Trophoblast cell (in vitro differentiated cells and primary cell): ENCODE measurements at regions not wholly inside any gene's neighbourhood (a gene's known extent, or its start where the extent isn't known, plus 50 kb on each side); places are given as distances from the start of the nearest gene placed in this dataset.

Experiments used
- DNase-seq, 2 donors: peaks; one replicate each; pipeline ENCODE4 v3.0.0-alpha.2; 2016
- H2AFZ ChIP-seq: 2 replicates; pipeline ENCODE4 v1.6.1; 2013; ENCODE audit warnings: low read length, moderate library complexity, mild to moderate bottlenecking; ENCODE audit not compliant: insufficient read depth, poor library complexity
- H2AK5ac ChIP-seq: 2 replicates; pipeline ENCODE4 v1.6.1; 2013; ENCODE audit warnings: mild to moderate bottlenecking, low read length
- H2BK120ac ChIP-seq: 2 replicates; pipeline ENCODE4 v1.6.1; 2013; ENCODE audit warnings: low read length, mild to moderate bottlenecking, moderate library complexity; ENCODE audit not compliant: insufficient read depth, poor library complexity
- H2BK12ac ChIP-seq: 2 replicates; pipeline ENCODE4 v1.6.1; 2013; ENCODE audit warnings: mild to moderate bottlenecking, low read length, moderate library complexity
- H2BK5ac ChIP-seq: 2 replicates; pipeline ENCODE4 v1.6.1; 2013; ENCODE audit warnings: low read length, low read depth, moderate library complexity, mild to moderate bottlenecking; ENCODE audit not compliant: poor library complexity
- H3K14ac ChIP-seq: 2 replicates; pipeline ENCODE4 v1.6.1; 2013; ENCODE audit warnings: mild to moderate bottlenecking, low read length
- H3K18ac ChIP-seq: 2 replicates; pipeline ENCODE4 v1.6.1; 2013; ENCODE audit warnings: mild to moderate bottlenecking, low read length
- H3K23ac ChIP-seq: 2 replicates; pipeline ENCODE4 v1.6.1; 2013; ENCODE audit warnings: low read length
- H3K27ac ChIP-seq: 2 replicates; pipeline ENCODE4 v1.5.1; 2013; ENCODE audit warnings: low read depth, mild to moderate bottlenecking, inconsistent platforms, low read length, moderate library complexity
- H3K27me3 ChIP-seq: 2 replicates; pipeline ENCODE4 v1.6.1; 2013; ENCODE audit warnings: inconsistent platforms, mild to moderate bottlenecking, low read length, moderate library complexity; ENCODE audit not compliant: insufficient read depth
- H3K36me3 ChIP-seq, 2 experiments: 1 replicate in 1 of 2; 2 replicates in 1 of 2; pipeline ENCODE4 v1.6.1; 2013; ENCODE audit warnings: low read length in 2 of 2, mild to moderate bottlenecking in 2 of 2, moderate library complexity in 1 of 2; ENCODE audit not compliant: insufficient read depth in 2 of 2, control insufficient read depth in 1 of 2
- H3K4ac ChIP-seq: 2 replicates; pipeline ENCODE4 v1.6.1; 2013; ENCODE audit warnings: low read depth, mild to moderate bottlenecking, low read length, moderate library complexity
- H3K4me1 ChIP-seq, 2 experiments: 1 replicate in 1 of 2; 2 replicates in 1 of 2; pipeline ENCODE4 v1.6.1; 2013; ENCODE audit warnings: low read length in 2 of 2, mild to moderate bottlenecking in 2 of 2, moderate library complexity in 1 of 2; ENCODE audit not compliant: insufficient read depth in 2 of 2, control insufficient read depth in 1 of 2
- H3K4me2 ChIP-seq: 2 replicates; pipeline ENCODE4 v1.6.1; 2013; ENCODE audit warnings: inconsistent platforms, mild to moderate bottlenecking, low read length, moderate library complexity
- H3K4me3 ChIP-seq: 2 replicates; pipeline ENCODE4 v1.5.1; 2013; ENCODE audit warnings: mild to moderate bottlenecking, low read depth, low read length, inconsistent platforms
- H3K79me1 ChIP-seq: one replicate; pipeline ENCODE4 v1.6.1; 2013; ENCODE audit warnings: low read length
- H3K79me2 ChIP-seq: 2 replicates; pipeline ENCODE4 v1.6.1; 2013; ENCODE audit warnings: low read length, mild to moderate bottlenecking; ENCODE audit not compliant: control insufficient read depth, insufficient read depth, poor library complexity
- H3K9ac ChIP-seq: 2 replicates; pipeline ENCODE4 v1.6.1; 2013; ENCODE audit warnings: mild to moderate bottlenecking, low read length
- H3K9me3 ChIP-seq: 2 replicates; pipeline ENCODE4 v1.6.1; 2013; ENCODE audit warnings: low read depth, mild to moderate bottlenecking, control low read depth, inconsistent platforms, low read length; ENCODE audit not compliant: insufficient read depth
- H4K12ac ChIP-seq: 2 replicates; pipeline ENCODE4 v1.6.1; 2013; ENCODE audit warnings: low read depth, mild to moderate bottlenecking, low read length, moderate library complexity
- H4K8ac ChIP-seq: 2 replicates; pipeline ENCODE4 v1.6.1; 2013; ENCODE audit warnings: low read depth, mild to moderate bottlenecking, low read length, moderate library complexity
- H4K91ac ChIP-seq: one replicate; pipeline ENCODE4 v1.6.1; 2013; ENCODE audit warnings: low read depth, mild to moderate bottlenecking, low read length, moderate library complexity
- WGBS: extraction: QIAGEN DNeasy Blood & Tissue Kit; methylation state at CpG from one replicate; pipeline ENCODE4 v1.1.7; 2013; ENCODE audit warnings: missing lambda C conversion rate; ENCODE audit not compliant: insufficient read length, insufficient coverage; ENCODE audit errors: extremely low coverage; 5-methylcytosine and 5-hydroxymethylcytosine counted together

DNA sequence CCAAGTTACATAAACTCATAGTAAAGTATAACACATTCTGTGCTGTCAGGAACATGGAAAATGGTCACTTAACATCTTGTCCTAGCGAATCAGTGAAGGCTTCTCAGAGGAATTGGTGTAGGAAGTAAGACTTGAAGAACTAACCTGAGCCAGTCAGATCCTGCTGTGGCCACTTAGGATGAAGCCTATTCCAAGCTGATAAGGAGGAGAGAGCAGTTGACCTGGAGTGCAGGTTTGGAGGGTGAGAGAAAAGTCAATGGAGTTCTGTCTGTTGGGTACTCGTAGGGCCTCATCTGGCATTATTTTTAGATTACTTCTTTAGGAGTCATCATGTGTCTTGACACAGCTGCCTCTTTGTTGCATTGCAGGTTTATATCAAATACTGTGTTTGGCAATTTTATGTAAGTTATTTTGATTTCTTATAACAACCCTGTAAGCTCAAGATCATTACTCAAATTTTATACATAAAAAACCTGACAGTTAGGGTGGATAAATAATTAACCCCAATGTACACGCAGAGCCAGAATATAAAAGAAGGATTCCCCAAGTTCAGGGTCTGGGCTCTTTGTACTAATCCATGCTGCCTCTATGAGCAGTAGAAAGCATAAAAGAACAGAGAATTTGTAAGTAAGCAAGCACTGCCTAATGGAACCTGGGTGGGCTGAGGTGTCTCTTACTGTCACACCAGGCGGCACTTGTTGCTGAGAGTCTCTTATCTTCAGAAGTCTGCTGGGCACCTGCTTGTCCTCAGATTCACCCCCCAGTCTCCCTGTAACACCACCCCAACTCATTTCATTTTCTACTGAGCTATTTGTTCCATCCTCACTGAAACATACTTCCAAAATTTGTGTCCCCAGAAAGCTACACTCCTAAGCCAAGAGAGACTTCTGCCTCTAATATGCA lies 252.1 kb upstream of the NT5C1B start:
- Histone ChIP-seq H3K4me2 (no peak overlapping the region), H3K79me1 (no peaks in the 10 kb centered on the region), H4K12ac (no peak overlapping the region), H3K36me3 (no peaks in the 10 kb centered on the region), H4K91ac (no peak overlapping the region), H2BK12ac (no peak overlapping the region), H3K4me1 (peaks cover 0 to 3% of the 10 kb centered on the region in 2 experiments), H3K4me3 (no peak overlapping the region), H2AFZ (no peak overlapping the region), H3K79me2 (no peaks in the 10 kb centered on the region), H2BK120ac (no peak overlapping the region), H4K8ac (no peak overlapping the region), H3K4ac (no peak overlapping the region), H3K14ac (no peak overlapping the region), H3K9ac (no peak overlapping the region), H3K23ac (no peak overlapping the region), H3K18ac (no peak overlapping the region), H2BK5ac (no peak overlapping the region), H3K9me3 (no peaks in the 10 kb centered on the region), H3K27me3 (no peaks in the 10 kb centered on the region), H3K27ac (no peak overlapping the region), H2AK5ac (no peak overlapping the region)
- no peak for DNase-seq
- WGBS: no CpG with 5 or more reads among the region's 4 CpGs

- no peak overlapping the region for H4K12ac ChIP-seq
- no peak overlapping the region for H2AK5ac ChIP-seq
- H2BK120ac ChIP-seq: no peak overlapping the region
- H2BK12ac ChIP-seq: no peak overlapping the region
- no CpG with 5 or more reads among the region's 1 CpG for WGBS
- no peak overlapping the region for H4K91ac ChIP-seq
- H3K23ac ChIP-seq: no peak overlapping the region
- H2AFZ ChIP-seq: no peak overlapping the region
- no peak overlapping the region for H3K14ac ChIP-seq
- DNase-seq: no peak
- H3K9ac ChIP-seq: no peak overlapping the region
- no peak overlapping the region for H2BK5ac ChIP-seq
- no peaks in the 10 kb centered on the region for H3K79me2 ChIP-seq
- H3K27ac ChIP-seq: no peak overlapping the region
- no peaks in the 10 kb centered on the region for H3K79me1 ChIP-seq
- no peak overlapping the region for H3K4ac ChIP-seq
- no peak overlapping the region for H3K4me3 ChIP-seq
- peaks cover 1% of the 10 kb centered on the region for H3K9me3 ChIP-seq
- no peaks in the 10 kb centered on the region for H3K27me3 ChIP-seq
- H3K4me2 ChIP-seq: no peak overlapping the region
- no peak overlapping the region for H4K8ac ChIP-seq
- no peaks in the 10 kb centered on the region for H3K4me1 ChIP-seq
- no peaks in the 10 kb centered on the region for H3K36me3 ChIP-seq
- no peak overlapping the region for H3K18ac ChIP-seq
Observed at GRCh38 chr2:18837240-18837639, 247.9 kb upstream of the NT5C1B start.

- no peak overlapping the region for H2AK5ac ChIP-seq
- H2BK120ac ChIP-seq: no peak overlapping the region
- H3K4me3 ChIP-seq: no peak overlapping the region
- H3K36me3 ChIP-seq: no peaks in the 10 kb centered on the region
- H3K4me2 ChIP-seq: no peak overlapping the region
- peaks cover 2 to 4% of the 10 kb centered on the region in 2 experiments for H3K4me1 ChIP-seq
- H3K79me2 ChIP-seq: no peaks in the 10 kb centered on the region
- no peak overlapping the region for H3K27ac ChIP-seq
- H2BK5ac ChIP-seq: no peak overlapping the region
- no peak overlapping the region for H4K12ac ChIP-seq
- WGBS: no CpG with 5 or more reads among the region's 4 CpGs
- H4K91ac ChIP-seq: no peak overlapping the region
- H2BK12ac ChIP-seq: no peak overlapping the region
- H3K27me3 ChIP-seq: no peaks in the 10 kb centered on the region
- no peak overlapping the region for H3K18ac ChIP-seq
- no peak overlapping the region for H3K23ac ChIP-seq
- no peak overlapping the region for H2AFZ ChIP-seq
- H3K9ac ChIP-seq: no peak overlapping the region
- H3K79me1 ChIP-seq: no peaks in the 10 kb centered on the region
- H4K8ac ChIP-seq: no peak overlapping the region
- no peak overlapping the region for H3K14ac ChIP-seq
- peaks cover 1% of the 10 kb centered on the region for H3K9me3 ChIP-seq
- H3K4ac ChIP-seq: no peak overlapping the region
- DNase-seq: no peak
Observed at GRCh38 chr2:18836436-18836835, 247.1 kb upstream of the NT5C1B start.

DNA sequence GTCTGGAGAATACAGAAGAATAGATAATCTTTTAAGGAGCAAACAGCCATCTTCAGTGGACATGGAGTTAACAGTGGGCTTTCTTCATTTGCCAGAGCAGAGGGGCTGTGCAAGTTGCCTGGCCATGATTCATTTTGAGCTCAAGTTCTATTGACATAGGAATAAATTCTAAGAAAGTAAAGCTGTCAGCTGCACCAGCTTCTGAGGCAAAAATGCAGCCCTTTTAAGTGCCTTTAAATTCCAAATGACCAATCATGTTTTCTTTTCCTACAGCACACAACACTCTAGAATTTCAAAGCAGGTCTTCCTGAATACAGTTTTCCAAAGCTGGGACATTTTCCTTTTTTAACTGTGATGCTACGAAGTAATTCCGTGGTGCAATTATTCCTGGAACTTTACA lies 246.4 kb upstream of the NT5C1B start:
- H3K4me1 ChIP-seq: peaks cover 2 to 4% of the 10 kb centered on the region in 2 experiments
- H3K14ac ChIP-seq: no peak overlapping the region
- no peak overlapping the region for H3K23ac ChIP-seq
- H2BK12ac ChIP-seq: no peak overlapping the region
- H3K27ac ChIP-seq: no peak overlapping the region
- no CpG with 5 or more reads among the region's 2 CpGs for WGBS
- no peak overlapping the region for H3K18ac ChIP-seq
- H4K12ac ChIP-seq: no peak overlapping the region
- H4K8ac ChIP-seq: no peak overlapping the region
- no peak overlapping the region for H2BK5ac ChIP-seq
- H2BK120ac ChIP-seq: no peak overlapping the region
- no peaks in the 10 kb centered on the region for H3K79me2 ChIP-seq
- no peak overlapping the region for H2AK5ac ChIP-seq
- H3K79me1 ChIP-seq: no peaks in the 10 kb centered on the region
- H2AFZ ChIP-seq: no peak overlapping the region
- H3K4me2 ChIP-seq: no peak overlapping the region
- no peak overlapping the region for H3K9ac ChIP-seq
- H3K4ac ChIP-seq: no peak overlapping the region
- H3K36me3 ChIP-seq: no peaks in the 10 kb centered on the region
- H3K27me3 ChIP-seq: no peaks in the 10 kb centered on the region
- no peak for DNase-seq
- H4K91ac ChIP-seq: no peak overlapping the region
- no peak overlapping the region for H3K4me3 ChIP-seq
- peaks cover 1% of the 10 kb centered on the region for H3K9me3 ChIP-seq
